HepG2 (cell line): ENCODE measurements at regions not wholly inside any gene's neighbourhood (a gene's known extent, or its start where the extent isn't known, plus 50 kb on each side); places are given as distances from the start of the nearest gene placed in this dataset.

Source experiments
- BRD4 ChIP-seq: sonication (generic); formaldehyde crosslinking; IDR thresholded peaks from 2 replicates; pipeline ENCODE4 v1.4.0; 2020; ENCODE audit warnings: missing genetic modification reagents
- FOXM1 ChIP-seq: sonication (generic); formaldehyde crosslinking; IDR thresholded peaks from 2 replicates; pipeline ENCODE4 v1.5.0; 2020; ENCODE audit warnings: missing genetic modification reagents
- IKZF4 ChIP-seq: sonication (generic); formaldehyde crosslinking; IDR thresholded peaks from 2 replicates; pipeline ENCODE4 v1.5.1; 2020; ENCODE audit warnings: borderline replicate concordance, mild to moderate bottlenecking, low read depth, missing genetic modification reagents; ENCODE audit errors: not compliant biosample characterization
- NFKB2 ChIP-seq: sonication (generic); formaldehyde crosslinking; IDR thresholded peaks from 2 replicates; pipeline ENCODE4 v1.4.0; 2020; ENCODE audit warnings: missing genetic modification reagents, borderline replicate concordance
- TP53 ChIP-seq: sonication (generic); formaldehyde crosslinking; conservative IDR thresholded peaks from 2 replicates; pipeline ENCODE4 v1.4.0; 2020; ENCODE audit warnings: missing genetic modification reagents
- ZFP1 ChIP-seq: IDR thresholded peaks from 2 replicates; pipeline ENCODE4 v1.6.1; 2016

GRCh38 chr10:36700123-36700522 is 425.3 kb upstream of the ANKRD30A start:
- TF ChIP-seq IKZF4 (CRISPR knock-in tag) (no peak), FOXM1 (CRISPR knock-in tag) (no peak), NFKB2 (no peak), ZFP1 (no peak), BRD4 (CRISPR knock-in tag) (no peak), TP53 (CRISPR knock-in tag) (no peak)
